ENCODE measurements at regions not wholly inside any gene's neighbourhood (a gene's known extent, or its start where the extent isn't known, plus 50 kb on each side); places are given as distances from the start of the nearest gene placed in this dataset.
"Not testable (repeated sequence)": the region's sequence is repeated elsewhere in the genome, so short reads cannot be mapped to it uniquely, and the experiment has no call there.

DNA sequence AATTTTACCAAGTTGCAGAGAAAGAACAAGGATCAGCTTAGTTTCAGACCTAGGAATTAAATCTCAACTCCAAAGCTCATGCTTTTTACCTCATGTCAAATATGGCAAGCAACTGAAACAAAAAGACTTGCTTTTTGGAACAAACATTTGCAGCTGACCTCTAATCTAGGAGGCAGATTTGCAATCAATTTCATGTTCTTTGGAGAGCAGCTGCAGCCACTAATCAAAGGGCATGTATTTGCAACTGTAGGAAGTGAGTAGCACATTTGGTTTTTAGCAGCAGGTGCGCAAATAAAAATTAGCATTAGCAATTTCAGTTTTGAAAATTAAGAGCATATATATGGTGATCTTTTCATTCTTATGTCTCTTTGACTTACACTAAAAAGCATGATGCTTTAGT, 459.3 kb upstream of the SLC10A2 start:
- DNase-seq (ENCODE audit: low read depth), result no peak

DNA sequence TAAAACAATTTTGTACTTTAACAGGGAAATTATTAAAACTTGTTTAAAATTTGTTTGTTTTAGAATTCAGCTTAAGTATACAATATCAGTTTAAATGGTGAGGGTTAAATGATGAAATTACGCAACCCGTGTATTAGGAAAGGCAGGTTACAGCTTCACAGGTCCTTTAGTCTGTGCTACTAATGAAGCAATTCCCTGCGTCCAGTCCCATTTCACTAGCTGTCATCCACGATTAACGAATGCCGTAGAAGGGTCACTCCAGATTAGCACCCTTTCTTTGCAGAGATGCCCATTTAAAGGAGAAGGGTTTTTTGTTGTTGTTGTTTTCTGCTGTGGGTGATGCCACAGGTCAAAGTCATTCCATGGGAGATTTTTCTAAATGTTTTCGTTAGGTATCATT, 457.6 kb upstream of the SLC10A2 start:
- DNase-seq (ENCODE audit: low read depth), result no peak

DNA sequence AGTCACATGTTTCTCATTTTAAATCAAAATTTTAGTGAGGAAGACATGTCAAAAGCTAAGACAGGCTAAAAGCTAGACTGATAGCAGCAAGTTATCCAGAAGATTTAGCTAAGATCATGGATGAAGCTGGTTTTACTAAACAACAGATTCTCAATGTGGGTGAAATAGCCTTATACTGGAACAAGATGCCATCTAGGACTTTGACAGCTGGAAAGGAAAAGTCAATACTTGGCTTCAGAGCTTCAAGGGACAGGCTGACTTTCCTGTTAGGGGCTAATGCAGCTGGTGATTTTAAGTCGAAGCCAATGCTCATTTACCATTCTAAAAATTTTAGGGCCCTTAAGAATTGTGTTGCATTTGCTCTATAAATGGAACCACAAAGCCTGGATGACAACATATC, 455.3 kb upstream of the SLC10A2 start:
- DNase-seq (ENCODE audit: low read depth), result no peak

DNA sequence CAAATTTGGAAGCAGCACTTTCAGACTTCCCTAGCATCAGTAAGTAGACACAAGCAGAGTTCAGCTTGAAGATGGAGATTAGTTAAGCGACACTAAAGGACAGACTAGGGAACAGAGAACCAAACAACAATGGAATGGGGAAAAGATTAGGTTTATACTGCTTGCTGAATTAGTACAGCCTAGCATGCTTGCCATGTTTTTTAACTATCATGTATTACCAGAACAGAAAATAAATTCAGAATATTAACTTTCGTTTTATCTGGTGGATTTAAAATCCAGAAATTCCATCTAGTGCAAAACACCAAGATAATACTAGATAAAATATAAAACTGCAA, 451.5 kb upstream of the SLC10A2 start:
- DNase-seq (ENCODE audit: low read depth), result no peak

DNA sequence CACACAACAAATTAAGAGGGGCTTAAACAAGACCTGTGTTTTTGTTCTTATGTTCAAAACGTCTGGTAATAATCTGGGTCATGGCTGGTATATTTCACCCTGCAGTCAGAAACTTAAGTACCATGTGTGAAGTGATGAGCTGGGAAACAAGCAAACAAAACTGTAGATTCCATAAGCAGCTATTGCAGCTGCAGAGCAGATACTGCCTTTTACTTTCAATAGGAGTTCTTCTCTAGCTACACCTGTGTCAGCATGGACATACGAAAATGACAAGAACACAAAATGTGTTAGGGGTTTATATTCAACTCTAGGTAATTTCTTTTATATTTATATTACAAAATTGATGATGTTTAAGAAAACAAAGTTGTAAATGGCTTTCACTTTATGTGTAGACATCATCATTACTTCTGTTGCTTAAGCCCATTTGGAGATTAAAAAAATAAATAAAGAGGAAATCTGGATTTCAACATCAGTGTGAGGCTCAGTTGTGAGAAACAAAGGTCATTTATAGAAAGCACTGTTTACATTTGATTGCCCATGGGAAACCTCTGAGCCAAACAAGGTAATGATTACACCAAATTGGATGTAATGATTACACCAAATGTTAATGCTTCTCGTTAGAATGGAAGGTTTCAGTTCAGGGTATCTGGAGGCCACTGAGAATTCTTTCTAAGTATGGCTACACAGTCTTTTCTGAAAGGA, 451.0 kb upstream of the SLC10A2 start:
- DNase-seq (ENCODE audit: low read depth), result no peak

DNA sequence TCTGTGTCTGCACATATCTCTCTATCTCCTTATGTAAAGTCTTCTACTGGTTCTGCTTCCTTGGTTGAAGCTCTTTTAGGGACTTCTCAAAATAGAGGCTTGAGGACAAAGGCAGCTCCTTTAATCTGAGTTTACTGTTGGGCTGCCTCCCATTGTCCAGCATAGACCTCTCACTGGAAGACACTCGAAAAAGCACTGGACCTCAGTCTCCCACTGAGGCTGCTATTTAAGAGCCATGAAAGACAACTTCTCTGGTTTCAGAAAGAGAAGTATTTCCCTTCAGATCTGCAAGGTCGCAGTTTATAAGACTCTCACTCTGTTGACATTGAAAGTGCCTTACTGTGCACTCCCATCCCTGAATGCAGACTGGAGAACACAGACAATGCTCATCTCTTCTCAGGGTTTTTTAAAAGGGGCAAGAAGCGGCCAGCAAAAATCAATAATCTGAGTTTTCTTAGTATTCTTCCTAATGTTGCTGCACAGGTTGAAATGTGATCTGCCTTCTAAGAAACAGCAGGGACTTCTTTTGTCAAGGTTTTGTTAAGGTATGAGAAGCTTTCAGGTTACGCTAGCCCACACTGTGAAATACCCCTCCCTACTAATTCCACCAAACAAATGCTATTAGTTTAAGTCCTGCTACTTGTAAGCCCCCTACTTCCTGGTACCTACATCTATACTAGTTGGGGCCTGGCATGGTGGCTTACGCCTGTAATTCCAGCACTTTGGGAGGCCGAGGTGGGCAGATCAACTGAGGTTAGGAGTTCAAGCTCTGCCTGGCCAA, 450.0 kb upstream of the SLC10A2 start:
- no peak for DNase-seq (ENCODE audit: low read depth)

DNA sequence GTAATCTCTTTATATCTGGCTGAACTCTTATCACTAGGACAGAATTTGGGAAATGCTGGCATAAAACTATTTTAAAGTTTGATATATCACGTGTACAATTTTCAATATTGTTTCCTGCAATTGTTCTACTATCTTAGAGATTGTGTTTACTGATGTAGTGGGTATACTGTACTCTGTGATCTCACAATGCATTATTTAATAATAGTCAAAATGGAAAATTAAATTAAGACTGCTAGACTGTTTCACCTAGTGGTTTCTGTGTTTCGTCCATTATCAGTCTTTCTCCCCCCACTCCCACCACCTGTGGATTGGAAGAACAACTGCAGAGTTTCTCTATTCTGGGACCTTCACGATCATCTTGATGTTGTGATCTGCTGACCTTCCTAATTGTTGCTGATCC, 449.2 kb upstream of the SLC10A2 start:
- DNase-seq (ENCODE audit: low read depth), result no peak

DNA sequence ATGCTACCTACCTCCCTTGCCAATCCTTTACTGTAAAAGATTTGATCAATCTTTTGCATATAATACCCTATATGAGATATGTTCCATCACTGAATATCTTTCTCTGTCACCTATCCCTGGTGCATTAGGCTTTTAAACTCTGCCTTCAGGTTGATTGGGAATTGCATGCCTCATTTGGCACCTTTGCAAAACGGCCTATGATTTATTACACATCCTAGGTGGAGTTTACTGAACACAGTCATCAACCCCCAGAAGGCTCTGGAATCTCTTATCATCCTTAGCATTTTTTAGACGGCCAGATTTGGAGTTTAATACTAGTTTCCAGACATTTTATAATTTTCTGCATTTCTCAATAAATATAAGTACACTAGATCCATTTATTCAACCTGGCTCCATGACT, 448.4 kb upstream of the SLC10A2 start:
- no peak for DNase-seq (ENCODE audit: low read depth)

DNA sequence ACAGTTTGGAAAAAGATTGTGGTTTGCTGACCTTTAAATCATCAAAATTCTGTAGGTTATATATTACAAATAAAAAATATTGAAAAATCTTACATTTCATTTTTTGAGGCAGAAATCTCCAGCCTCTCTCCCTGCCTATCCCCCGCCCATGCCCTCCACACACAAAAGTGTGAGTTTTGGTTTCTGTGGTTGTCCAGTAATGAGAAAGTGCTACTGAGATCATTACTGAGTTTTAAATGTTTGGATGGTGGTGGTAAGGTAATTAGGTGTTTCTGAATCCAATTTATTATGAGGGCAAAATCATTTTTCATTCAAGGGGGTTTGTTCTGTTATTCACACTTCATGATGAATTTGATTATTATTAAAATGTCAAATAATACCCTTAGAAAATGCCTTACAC, 448.0 kb upstream of the SLC10A2 start:
- no peak for DNase-seq (ENCODE audit: low read depth)

DNA sequence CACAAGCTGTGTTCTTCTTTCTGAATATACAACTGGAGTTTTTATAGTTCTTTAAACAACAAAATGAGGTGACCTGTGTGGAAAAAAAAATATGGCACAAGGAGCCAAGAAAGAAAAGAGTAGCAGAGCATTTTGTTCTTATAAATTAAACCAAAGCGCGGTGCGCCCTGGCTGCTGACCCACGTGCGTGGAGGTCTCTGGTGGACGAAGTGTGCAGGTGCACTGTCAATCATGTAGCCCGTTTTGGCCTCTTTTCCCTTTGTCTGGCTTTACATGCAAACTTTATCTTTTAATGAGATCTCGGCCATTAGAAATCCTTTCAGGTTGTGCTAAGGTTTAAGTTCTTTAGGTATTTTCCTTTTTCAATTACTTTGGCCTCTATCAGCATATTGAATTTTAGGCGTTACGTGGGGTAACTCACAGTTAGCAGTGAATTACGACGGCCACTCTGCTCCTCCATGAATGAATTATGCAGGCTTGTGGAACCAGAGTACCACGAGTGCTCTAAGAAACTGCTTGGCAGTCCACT, 443.9 kb upstream of the SLC10A2 start:
- no peak for DNase-seq (ENCODE audit: low read depth)

DNA sequence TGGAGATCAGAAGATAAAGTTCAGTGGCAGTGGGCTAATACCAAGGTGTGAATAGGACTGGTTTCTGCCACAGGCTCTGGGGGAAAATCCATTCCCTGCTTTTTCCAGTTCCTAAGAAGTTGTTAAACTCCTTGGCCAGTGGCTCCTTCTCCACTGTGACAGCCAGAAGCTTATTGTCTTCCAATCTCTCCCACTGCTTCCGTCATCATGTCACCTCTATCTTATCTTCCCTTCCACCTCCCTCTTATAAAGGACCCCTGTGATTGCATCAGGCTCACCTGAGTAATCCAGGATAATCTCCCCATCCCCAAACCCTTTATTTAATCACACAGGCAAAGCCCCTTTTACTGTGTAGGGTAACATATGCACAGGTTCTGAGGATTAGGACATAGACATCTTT, 431.2 kb upstream of the SLC10A2 start:
- no peak for DNase-seq (ENCODE audit: low read depth)

DNA sequence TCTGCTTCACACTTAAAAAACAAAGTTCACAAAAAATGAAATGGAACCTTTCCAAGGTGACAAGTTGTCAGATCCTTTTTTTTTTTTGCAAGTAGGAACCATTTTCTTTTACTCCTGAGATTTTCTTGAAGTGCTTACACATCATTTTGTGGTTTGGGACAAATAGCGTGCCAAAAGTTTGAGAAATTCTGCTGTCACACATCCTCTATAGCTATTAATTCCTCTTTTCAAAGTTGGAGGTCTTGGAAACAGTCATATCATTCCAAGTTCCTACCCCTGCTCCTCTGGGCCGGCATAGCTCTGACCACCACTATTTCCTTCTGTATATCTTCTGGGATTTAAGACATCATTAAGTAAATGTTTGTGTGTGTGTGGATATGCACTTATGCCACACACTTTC, 421.6 kb upstream of the SLC10A2 start:
- no peak for DNase-seq (ENCODE audit: low read depth)

DNA sequence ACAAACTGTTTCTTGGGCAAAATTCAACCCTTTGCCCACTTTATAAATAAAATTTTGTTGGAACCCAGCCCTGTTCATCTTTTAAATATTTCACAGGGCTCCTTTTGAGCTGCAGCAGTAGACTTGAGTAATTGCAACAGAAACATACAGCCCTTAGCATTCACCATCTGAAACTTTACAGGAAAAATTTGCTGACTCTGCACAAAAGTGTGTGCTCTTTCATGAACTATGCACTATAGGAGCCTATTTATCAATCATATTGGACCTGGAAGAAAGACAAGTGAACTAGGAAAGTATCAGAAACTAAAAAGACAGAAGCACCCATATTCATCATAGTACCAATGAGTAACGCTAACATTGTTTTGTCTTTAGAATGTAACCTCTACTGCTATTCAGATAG, 406.9 kb upstream of the SLC10A2 start:
- DNase-seq (ENCODE audit: low read depth), result no peak

DNA sequence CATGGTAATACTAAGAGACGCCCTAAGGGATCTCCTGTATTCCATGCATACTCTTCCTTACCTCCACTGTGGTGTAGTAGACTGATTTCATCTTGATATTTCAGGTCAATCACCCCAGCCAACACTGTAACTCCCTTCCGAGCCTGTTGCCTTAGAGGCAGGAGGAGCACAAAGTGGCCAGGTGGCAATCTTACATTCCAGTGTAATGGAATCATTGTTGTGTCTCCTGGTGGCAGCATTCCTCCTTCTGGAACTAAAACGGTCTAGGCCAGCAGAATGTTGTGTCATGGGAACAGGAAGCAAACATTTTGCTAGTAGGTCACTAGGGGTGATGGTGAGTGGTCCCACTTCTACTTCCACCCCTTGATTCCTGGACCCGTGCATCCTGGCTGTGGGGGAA, 405.7 kb upstream of the SLC10A2 start:
- DNase-seq (ENCODE audit: low read depth), result no peak

DNA sequence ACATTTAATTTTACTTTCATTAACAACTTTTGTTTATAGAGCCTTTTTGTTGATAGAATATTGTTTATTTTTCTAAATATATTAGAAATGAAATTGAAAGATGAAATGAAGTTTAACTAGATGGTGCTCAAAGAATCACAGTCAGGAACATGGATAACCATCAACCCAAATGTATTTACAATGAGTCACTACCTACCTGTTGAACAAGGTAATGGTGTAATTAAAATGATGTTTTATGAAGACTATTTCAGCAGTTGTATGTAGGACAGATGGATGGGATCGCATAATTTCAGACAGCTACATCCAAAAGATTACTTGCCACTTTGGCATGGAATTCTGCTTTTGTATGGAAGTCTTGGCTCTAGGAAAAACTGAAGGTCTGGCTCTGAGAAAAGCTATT, 403.6 kb upstream of the SLC10A2 start:
- DNase-seq (ENCODE audit: low read depth), result no peak

DNA sequence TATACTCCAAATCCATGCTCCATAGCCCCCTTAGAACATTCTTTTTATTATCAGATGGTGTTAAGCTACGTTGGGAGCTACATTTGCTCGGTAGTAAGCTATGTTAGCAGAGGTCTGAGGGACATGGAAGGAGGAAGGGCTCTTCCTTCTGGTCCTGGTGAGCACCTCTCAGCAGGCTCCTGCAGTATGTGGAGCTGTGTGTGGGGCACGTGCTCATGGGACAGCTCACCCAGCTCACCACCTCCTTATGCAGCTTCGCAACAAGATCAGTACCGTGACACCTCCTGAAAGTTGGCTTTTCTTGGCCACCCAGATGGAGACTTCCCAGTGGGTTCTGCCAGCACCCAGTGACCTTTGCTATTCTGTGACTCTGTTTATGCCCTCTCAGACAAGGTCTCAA, 400.5 kb upstream of the SLC10A2 start:
- DNase-seq (ENCODE audit: low read depth), result no peak

DNA sequence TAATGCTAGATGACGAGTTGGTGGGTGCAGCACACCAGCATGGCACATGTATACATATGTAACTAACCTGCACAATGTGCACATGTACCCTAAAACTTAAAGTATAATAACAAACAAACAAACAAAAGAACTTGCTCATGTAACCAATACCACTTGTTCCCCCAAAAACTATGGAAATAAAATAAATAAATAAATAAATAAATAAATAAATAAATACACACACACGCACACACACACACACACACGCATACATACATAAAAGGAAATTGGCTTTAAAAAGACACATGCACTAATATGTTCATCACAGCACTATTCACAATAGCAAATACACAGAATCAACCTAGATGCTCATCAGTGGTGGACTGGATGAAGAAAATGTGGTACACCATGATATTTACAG, 394.0 kb upstream of the SLC10A2 start:
- DNase-seq (ENCODE audit: low read depth), result not testable (repeated sequence)

DNA sequence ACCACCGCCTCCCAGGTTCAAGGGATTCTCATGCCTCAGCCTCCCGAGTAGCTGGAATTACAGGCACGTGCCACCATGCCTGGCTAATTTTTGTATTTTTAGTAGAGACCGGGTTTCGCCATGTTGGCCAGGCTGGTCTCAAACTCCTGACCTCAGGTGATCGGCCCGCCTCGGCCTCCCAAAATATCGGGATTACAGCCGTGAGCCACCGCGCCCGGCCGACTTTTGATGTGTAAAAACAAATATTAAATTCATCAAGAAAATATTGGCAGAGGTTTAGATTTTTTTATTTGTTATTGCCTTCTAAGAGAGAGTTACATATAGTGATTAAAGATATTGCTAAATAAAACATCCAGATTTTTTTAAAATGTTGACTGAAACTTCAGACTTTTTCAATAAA, 390.8 kb upstream of the SLC10A2 start:
- not testable (repeated sequence) for DNase-seq (ENCODE audit: low read depth)

DNA sequence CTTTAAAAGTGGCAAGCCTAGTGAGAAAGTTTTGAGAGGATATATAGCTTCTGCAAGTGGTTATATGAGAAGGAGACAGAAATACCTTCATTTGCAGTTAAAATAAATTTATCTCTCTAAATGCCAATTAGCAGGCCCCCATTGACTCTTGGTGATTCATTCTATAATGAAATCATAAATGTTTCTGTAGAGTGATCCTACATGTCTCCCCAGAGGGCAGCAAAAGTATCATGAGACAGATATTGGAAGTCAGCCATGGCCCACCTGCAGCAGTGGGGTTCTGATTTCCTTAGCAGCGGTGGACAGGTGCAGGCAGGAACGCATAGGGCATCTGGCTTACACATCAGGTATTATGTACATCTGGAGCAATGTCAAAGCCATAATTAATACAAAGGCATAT, 385.4 kb upstream of the SLC10A2 start:
- no peak for DNase-seq (ENCODE audit: low read depth)

DNA sequence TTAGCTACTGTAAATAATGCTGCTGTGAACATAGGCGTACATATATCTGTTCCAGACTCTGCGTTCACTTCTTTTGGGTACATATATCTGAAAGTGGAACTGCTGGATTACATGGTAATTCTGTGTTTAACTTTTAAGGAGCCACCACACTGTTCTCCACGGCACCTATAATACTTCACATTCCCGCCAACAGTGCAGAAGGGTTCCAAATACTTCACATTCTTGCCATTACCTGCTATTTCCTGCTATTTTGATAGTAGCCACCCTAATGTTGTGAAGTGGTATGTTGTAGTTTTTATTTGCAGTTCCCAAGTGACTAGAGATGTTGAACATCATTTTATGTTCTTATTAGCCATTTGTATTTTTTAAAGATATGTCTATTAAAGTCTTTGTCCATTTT, 377.4 kb upstream of the SLC10A2 start:
- DNase-seq (ENCODE audit: low read depth), result no peak

DNA sequence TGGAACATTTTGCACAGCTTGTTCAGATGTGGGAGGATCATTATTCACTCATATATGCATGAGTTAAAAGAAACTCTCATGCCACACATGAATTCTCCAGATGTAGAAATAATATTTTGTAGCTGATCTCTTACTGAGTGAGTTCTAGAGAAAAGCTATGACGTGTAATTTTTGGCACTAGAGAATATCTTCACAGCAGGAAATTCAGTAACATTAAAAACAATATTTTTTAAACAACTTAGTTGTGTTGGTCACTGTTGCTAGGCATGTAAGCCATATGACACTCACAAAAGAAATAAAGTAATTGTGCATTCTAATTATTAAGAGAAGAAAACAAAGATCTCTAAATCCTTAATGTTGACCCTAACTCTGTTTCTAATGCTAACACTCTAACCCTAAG, 371.4 kb upstream of the SLC10A2 start:
- no peak for DNase-seq (ENCODE audit: low read depth)

DNA sequence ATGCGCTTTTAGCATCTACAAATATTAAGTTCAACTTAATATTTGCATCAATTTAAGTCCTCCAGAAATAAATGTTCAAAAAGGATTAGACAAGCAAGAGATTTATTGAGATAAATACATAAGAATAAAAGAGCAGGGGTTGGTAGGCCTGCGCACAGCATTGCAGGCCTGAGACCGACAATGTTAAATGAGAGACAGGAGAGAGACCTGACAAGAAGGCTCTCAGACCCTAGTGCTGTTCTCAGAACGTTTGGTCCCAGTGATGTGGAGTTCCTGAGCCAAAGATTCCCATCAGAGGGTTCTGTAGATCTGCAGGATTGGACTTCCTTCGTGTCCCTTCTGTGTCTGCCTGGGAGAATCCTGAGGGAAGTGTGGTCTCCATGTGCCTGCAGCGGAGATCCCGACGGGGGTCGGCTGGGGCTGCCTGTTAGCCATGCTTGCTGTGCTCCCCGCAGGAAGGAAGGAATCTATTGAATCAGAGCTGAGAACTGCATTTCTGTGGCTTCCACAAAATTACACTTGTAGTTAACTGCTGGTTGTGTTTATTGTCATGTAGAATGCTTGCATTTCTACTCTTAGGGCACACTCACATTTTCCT, 369.9 kb upstream of the SLC10A2 start:
- no peak for DNase-seq (ENCODE audit: low read depth)

DNA sequence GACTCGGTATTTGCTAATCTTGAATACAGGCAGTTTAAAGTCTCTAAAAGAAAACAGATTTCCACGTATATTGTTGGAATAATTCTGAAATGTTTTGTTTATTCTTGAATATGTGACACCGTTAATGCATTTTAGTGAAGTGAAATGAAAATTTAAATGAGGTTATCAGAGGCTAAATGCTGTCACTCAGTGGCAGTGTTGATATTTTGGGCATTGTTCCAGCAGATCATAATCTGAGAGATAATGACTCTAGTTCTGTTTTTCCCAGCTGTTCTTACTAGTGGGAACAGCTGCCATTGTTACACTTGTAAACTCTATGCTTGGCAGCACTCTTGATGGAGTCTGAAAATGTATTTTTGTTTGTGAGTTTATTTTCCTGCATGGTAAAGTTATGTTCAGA, 365.6 kb upstream of the SLC10A2 start:
- no peak for DNase-seq (ENCODE audit: low read depth)

All from activated gamma-delta T cell treated with anti-CD3 and anti-CD28 coated beads, Interleukin-2, amount 50 U/mL, for 16 hours (primary cell).